NCI-H526 (cell line): ENCODE measurements at regions not wholly inside any gene's neighbourhood (a gene's known extent, or its start where the extent isn't known, plus 50 kb on each side); places are given as distances from the start of the nearest gene placed in this dataset.
"Not testable (repeated sequence)": the region's sequence is repeated elsewhere in the genome, so short reads cannot be mapped to it uniquely, and the experiment has no call there.

Experiments
- DNase-seq, 2 experiments: peaks; one replicate each; lab custom pipeline; 2025; lab: John Stamatoyannopoulos, UW

DNA sequence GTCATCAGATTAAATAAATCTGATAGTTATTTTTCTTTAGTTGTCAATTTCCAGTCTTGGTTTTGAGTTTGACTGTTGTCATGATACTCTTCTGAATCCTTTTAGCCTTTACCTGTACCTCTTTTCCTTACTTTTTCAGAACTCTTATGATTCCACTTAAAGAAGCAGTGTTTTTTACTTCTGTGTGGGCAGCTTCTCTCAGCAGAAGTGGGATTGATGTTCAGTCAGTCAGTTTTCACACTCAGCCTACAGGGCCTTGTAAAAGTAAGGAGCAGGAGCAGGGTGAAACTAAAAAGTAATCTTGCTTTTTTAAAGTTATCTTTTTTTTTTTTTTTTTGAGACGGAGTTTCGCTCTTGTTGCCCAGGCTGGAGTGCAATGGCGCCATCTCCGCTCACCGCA, 75.1 kb downstream of the HAUS1 start:
- no peak for DNase-seq

GRCh38 chr18:46182633-46183358, 78.6 kb downstream of the HAUS1 start:
- no peak for DNase-seq

GRCh38 chr18:46184296-46184695, 80.1 kb downstream of the HAUS1 start:
- not testable (repeated sequence) for DNase-seq

DNA sequence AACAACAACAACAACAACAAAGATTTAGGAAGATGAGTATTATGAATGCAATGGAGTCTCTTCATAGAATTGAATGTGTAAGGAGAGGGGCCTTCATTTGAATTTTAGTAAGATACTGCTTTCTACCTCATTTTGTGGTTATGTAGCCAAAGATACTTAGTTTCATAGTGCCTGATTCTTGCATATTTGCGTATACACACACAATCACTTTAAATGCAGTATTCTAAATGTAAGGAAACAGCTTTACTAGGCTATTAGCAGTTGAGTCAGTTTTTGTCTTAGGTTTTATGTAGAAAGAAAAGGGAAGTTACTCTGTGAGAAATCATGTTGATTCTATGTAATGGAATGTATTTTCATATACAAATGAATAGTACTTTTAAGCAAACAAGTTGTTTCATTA, 80.5 kb downstream of the HAUS1 start:
- DNase-seq: no peak

GRCh38 chr18:46190667-46191066, 86.5 kb downstream of the HAUS1 start:
- no peak for DNase-seq

DNA sequence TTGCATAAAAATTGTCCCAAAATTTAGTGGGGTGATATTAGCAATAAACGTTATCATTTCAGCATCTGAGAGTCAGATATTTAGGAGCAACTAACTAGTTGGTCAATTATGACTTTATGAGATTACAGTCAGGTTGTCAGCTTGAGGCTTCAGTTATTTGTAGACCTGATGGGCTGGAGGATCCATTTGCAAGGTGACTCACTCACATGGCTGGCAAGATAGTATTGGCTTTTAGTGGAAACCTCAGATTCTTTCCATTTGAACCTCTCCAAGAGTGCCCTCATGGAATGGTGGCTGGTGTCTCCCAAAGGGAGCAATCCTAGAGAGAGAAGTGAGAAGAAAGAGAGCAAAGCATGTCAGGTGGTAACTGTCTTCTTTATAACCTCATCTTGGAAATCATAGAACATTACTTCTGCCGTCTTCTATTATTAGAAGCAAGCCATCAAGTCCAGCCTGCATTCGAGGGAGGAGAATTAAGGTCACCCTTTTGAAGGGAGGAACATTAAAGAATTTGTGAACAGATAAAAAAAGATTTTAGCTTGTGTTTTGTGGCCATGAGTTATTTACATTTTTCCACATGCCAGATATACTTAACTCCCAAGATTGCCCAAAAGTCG, 92.5 kb downstream of the HAUS1 start:
- no peak for DNase-seq

- no peak for DNase-seq
Observed at GRCh38 chr18:46199515-46200147, 95.4 kb downstream of the HAUS1 start.

GRCh38 chr18:46200178-46201055, 96.2 kb downstream of the HAUS1 start:
- not testable (repeated sequence) for DNase-seq

- DNase-seq: no peak
Observed at GRCh38 chr18:46204143-46204542, 100.0 kb downstream of the HAUS1 start.

- DNase-seq: no peak
Observed at GRCh38 chr18:46207985-46208384, 103.8 kb downstream of the HAUS1 start.

GRCh38 chr18:46209161-46209560, 105.0 kb downstream of the HAUS1 start:
- no peak for DNase-seq

- DNase-seq: no peak
Observed at GRCh38 chr18:46211816-46212215, 107.6 kb downstream of the HAUS1 start.

- DNase-seq: no peak
Observed at GRCh38 chr18:46212398-46212797, 108.2 kb downstream of the HAUS1 start.

DNA sequence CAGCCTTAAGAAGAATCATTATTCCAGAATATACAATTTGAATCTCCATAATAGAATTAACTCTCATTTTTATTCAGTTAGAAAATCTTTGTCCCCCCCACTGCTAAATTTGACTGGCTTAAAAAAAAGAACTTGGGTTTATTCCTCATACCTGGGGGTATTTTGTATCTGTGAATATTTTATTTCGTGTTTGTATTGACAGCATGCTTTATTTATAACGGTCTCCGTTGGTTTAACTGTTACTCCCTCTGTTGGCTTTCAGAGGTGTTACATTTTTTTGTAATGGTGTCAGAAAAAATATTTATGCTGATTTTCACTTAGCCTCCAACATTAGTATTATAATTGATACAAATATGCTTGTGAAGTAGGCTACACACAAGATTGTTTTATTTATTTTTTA, 109.1 kb downstream of the HAUS1 start:
- DNase-seq: no peak

GRCh38 chr18:46214435-46214834, 110.2 kb downstream of the HAUS1 start:
- DNase-seq: no peak

GRCh38 chr18:46215902-46216723, 111.9 kb downstream of the HAUS1 start:
- no peak for DNase-seq

DNA sequence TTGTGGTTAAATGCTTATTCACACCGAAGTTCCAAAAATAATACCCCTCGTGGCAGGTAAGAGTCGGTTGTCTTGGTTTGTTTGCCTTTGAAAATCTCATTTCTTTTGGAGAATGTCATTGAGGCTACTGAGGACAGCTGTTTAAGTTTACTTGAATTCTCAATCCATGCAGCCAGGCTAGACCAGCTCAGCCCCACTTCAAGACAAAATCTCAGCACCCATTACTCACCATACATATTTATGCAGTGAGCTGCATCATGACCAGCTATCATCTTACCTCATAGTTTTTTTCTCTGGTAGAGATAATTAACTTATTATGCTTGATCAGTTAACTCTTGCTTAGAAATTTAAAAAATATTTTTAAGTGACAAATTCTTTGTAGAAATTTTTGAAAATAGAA, 115.9 kb downstream of the HAUS1 start:
- DNase-seq: no peak

DNA sequence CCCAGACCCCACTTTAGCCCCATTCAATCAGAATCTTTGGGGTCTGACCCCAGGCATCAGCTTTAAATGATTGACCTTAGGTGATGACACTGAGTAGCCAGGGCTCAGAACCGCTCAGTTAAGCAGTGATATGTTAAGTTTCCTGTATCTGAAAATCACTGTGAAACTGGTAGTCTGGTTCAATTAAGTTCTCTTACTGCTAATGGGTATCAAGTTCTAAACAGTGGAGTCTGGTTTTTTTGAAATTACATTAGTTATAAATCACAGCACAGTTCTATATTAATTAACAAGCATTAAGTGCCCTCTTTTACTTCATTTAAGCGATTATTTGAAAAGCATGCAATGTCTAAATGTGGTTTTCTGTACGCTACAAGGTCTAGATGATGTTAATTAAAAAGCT, 117.9 kb downstream of the HAUS1 start:
- no peak for DNase-seq

DNA sequence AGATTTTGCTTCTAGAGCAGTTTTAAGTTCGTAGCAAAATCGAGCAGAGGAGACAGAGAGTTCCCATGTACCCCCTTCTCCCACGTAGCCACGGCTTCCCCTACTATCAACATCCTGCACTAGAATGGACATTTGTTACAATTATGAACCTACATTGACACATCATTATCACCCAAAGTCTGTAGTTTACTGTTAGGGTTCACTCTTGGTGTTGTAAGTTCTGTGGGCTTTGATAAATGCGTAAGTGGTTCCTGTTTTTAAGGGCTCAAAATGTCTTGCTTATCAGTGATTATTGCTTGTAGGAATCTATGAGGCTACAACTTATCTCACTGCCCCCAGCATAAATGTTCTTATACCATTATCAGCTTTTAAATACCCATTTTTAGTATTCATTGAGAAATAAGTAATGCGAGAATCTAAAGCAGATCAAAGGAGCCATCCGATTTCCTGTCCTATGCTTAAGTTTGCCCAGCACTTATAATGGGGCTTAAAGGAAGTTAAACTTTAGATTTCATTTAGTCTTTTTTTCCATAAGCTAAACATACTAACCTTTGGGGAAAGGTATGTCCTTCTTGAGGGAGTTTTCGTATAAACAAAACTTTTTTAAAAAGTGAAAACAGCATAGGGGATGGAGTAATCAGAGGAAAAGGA, 118.7 kb downstream of the HAUS1 start:
- DNase-seq: no peak

DNA sequence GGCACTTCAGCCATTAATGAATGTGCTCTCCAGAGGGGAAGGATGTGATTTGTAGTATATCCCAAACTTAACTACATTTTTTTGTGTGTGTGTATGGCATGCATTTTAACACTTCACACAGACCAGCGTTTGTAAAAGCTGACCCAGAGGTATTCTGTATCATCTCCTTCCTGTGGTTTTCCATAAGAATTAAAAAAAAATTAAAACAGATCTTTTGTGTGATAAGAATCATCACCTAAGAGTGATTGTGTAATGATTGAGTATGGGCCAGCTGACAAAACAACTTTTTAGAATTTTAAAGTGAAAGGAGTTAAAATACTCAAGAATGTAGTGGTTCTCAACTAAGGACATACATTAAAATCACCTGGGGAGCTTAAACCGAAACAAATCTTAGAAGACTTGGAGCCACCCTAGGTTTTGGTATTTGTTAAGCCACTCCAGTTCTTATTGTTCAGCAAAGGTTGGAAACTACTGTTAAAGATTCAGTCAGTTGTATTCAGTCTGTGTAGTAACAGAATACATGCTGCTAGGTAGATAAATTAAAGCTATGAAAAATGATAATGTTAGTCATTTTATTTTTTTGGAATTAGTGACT, 120.1 kb downstream of the HAUS1 start:
- DNase-seq: no peak

GRCh38 chr18:46226461-46226860, 122.3 kb downstream of the HAUS1 start:
- DNase-seq: no peak
